ENCODE measurements at regions not wholly inside any gene's neighbourhood (a gene's known extent, or its start where the extent isn't known, plus 50 kb on each side); places are given as distances from the start of the nearest gene placed in this dataset.

DNA sequence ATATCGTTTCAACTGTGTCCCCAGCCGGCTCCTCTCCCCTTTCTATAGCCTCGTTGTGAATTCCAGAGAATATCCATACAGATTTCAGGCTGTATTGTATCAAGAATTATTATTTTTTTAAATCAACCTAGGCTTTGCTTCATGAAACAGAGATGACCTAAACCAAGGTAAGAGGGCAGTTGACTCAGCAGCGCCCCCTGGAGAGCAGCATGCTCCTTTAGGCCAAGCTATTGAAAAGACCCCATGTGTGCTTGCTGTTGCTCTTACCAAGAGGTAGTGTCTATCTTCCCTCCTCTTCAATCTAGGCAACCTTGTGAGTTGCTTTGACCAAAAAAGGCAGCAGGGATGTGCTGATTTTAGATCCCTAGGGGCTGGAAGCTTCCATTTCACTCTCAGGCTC is 426.7 kb upstream of the SMIM21 start:
- no peak overlapping the region for H2AFZ ChIP-seq (ENCODE audit: low read depth, low read length)
- no peaks in the 10 kb centered on the region for H4K20me1 ChIP-seq (replicated peaks; ENCODE audit: control insufficient read depth, insufficient read depth, low read length)
- H3K4me2 ChIP-seq (ENCODE audit: insufficient read depth, low read length), result no peak overlapping the region
- ChIA-PET CTCF (ENCODE audit: low intra/inter-chr PET ratio) (no interaction called here), POLR2A (no interaction called here)
- FAIRE-seq, result no peak
- H3K36me3 ChIP-seq (ENCODE audit: control insufficient read depth, insufficient read depth, low read length), result no peaks in the 10 kb centered on the region
- no peaks in the 10 kb centered on the region for H3K27me3 ChIP-seq (ENCODE audit: control insufficient read depth in 2 of 2, insufficient read depth in 2 of 2, low read length in 2 of 2)
- ATAC-seq, result peak; percentile 66; the same call in 2 of the 3 replicates
- DNase-seq (ENCODE audit: extremely low read depth in 1 of 4, low spot score in 3 of 4), result peak; percentile 15 to 44 (median 20)
- no peaks in the 10 kb centered on the region for H3K4me1 ChIP-seq (replicated peaks in 1 of 2; ENCODE audit: control insufficient read depth in 2 of 2, insufficient read depth in 2 of 2, low read length in 2 of 2)
- H3K79me2 ChIP-seq (ENCODE audit: control insufficient read depth, insufficient read depth, low read length), result no peaks in the 10 kb centered on the region
- intact Hi-C loops (cut with micrococcal nuclease), result no loop called here
- H3K9me3 ChIP-seq (replicated peaks; ENCODE audit: control insufficient read depth, insufficient read depth, low read depth, low read length), result no peaks in the 10 kb centered on the region
- H3K27ac ChIP-seq (ENCODE audit: extremely low read depth, low read depth, low read length), result no peak overlapping the region
- H3K4me3 ChIP-seq, result no peak overlapping the region
- in situ Hi-C loops (cut with MboI), result no loop called here
- 0% methylated on average over 4 of the region's 4 CpGs for WGBS (ENCODE audit: insufficient coverage, low coverage, missing lambda C conversion rate)
- no peaks in the 10 kb centered on the region for H3K9me1 ChIP-seq (ENCODE audit: control insufficient read depth, insufficient read depth, low read length)
- no TSS peak for BruUV-seq (replicated peaks)
- no peak overlapping the region for H3K9ac ChIP-seq (ENCODE audit: insufficient read depth in 1 of 2, low read depth in 2 of 2, low read length in 2 of 2)
- TF ChIP-seq, protein P1, sequence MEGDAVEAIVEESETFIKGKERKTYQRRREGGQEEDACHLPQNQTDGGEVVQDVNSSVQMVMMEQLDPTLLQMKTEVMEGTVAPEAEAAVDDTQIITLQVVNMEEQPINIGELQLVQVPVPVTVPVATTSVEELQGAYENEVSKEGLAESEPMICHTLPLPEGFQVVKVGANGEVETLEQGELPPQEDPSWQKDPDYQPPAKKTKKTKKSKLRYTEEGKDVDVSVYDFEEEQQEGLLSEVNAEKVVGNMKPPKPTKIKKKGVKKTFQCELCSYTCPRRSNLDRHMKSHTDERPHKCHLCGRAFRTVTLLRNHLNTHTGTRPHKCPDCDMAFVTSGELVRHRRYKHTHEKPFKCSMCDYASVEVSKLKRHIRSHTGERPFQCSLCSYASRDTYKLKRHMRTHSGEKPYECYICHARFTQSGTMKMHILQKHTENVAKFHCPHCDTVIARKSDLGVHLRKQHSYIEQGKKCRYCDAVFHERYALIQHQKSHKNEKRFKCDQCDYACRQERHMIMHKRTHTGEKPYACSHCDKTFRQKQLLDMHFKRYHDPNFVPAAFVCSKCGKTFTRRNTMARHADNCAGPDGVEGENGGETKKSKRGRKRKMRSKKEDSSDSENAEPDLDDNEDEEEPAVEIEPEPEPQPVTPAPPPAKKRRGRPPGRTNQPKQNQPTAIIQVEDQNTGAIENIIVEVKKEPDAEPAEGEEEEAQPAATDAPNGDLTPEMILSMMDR (IDR thresholded peaks at IDR 0.05 in 2 of 3, conservative IDR thresholded peaks at IDR 0.05 in 1 of 3; ENCODE audit: insufficient read depth in 2 of 3, low read depth in 1 of 3, low read length in 3 of 3), result peak; percentile 41 to 60 (median 50)
- no peak for TF ChIP-seq ZNF764 (CRISPR knock-in tag; IDR thresholded peaks at IDR 0.05; ENCODE audit: low read depth)

DNA sequence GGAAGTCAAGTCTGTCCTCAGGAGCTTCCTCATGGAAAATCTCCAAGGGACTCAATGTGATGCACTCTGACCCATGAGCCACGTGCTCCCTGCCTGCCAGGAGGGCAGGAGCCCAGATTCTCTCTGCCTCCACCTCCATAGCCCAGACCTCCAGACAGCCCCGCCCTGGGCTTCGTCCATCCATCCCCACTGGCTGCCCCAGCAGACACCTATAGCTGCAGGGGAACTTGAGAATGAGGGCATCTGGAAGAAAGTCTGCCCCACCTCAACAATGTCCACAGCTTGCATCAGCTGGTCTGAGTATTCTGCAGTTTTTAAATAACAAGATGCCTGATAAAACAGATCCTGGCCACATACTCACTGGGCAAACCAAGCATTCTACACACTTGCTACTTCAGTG is 418.8 kb upstream of the SMIM21 start:
- ChIA-PET CTCF (ENCODE audit: low intra/inter-chr PET ratio) (no interaction called here), POLR2A (no interaction called here)
- intact Hi-C loops (cut with micrococcal nuclease) (no loop called here), in situ Hi-C loops (cut with MboI) (no loop called here)
- Histone ChIP-seq H3K4me3 (no peak overlapping the region), H2AFZ (ENCODE audit: low read depth, low read length) (no peak overlapping the region), H3K4me1 (replicated peaks in 1 of 2; ENCODE audit: control insufficient read depth in 2 of 2, insufficient read depth in 2 of 2, low read length in 2 of 2) (no peaks in the 10 kb centered on the region), H3K79me2 (ENCODE audit: control insufficient read depth, insufficient read depth, low read length) (no peaks in the 10 kb centered on the region), H3K36me3 (ENCODE audit: control insufficient read depth, insufficient read depth, low read length) (no peaks in the 10 kb centered on the region), H3K27me3 (ENCODE audit: control insufficient read depth in 2 of 2, insufficient read depth in 2 of 2, low read length in 2 of 2) (no peaks in the 10 kb centered on the region), H3K27ac (ENCODE audit: extremely low read depth, low read depth, low read length) (no peak overlapping the region), H3K4me2 (ENCODE audit: insufficient read depth, low read length) (no peak overlapping the region), H4K20me1 (replicated peaks; ENCODE audit: control insufficient read depth, insufficient read depth, low read length) (no peaks in the 10 kb centered on the region), H3K9ac (ENCODE audit: insufficient read depth in 1 of 2, low read depth in 2 of 2, low read length in 2 of 2) (no peak overlapping the region), H3K9me3 (replicated peaks; ENCODE audit: control insufficient read depth, insufficient read depth, low read depth, low read length) (no peaks in the 10 kb centered on the region), H3K9me1 (ENCODE audit: control insufficient read depth, insufficient read depth, low read length) (no peaks in the 10 kb centered on the region)
- TF ChIP-seq PHF20 (IDR thresholded peaks at IDR 0.05; ENCODE audit: partially characterized antibody), result no peak
- TF ChIP-seq, protein P2, sequence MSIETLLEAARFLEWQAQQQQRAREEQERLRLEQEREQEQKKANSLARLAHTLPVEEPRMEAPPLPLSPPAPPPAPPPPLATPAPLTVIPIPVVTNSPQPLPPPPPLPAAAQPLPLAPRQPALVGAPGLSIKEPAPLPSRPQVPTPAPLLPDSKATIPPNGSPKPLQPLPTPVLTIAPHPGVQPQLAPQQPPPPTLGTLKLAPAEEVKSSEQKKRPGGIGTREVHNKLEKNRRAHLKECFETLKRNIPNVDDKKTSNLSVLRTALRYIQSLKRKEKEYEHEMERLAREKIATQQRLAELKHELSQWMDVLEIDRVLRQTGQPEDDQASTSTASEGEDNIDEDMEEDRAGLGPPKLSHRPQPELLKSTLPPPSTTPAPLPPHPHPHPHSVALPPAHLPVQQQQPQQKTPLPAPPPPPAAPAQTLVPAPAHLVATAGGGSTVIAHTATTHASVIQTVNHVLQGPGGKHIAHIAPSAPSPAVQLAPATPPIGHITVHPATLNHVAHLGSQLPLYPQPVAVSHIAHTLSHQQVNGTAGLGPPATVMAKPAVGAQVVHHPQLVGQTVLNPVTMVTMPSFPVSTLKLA (conservative IDR thresholded peaks at IDR 0.05), result no peak
- TF ChIP-seq, protein P3, sequence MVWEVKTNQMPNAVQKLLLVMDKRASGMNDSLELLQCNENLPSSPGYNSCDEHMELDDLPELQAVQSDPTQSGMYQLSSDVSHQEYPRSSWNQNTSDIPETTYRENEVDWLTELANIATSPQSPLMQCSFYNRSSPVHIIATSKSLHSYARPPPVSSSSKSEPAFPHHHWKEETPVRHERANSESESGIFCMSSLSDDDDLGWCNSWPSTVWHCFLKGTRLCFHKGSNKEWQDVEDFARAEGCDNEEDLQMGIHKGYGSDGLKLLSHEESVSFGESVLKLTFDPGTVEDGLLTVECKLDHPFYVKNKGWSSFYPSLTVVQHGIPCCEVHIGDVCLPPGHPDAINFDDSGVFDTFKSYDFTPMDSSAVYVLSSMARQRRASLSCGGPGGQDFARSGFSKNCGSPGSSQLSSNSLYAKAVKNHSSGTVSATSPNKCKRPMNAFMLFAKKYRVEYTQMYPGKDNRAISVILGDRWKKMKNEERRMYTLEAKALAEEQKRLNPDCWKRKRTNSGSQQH (CRISPR knock-in tag; IDR thresholded peaks at IDR 0.05), result no peak
- no peak for TF ChIP-seq MEF2A (IDR thresholded peaks at IDR 0.05; ENCODE audit: control insufficient read depth, low read depth, low read length)
- TF ChIP-seq STAT5A (IDR thresholded peaks at IDR 0.05; ENCODE audit: borderline replicate concordance, low read length), result no peak
- no peak for TF ChIP-seq ZSCAN29 (IDR thresholded peaks at IDR 0.05)
- no peak for TF ChIP-seq PHB (CRISPR knock-in tag; IDR thresholded peaks at IDR 0.05)
- TF ChIP-seq, protein P4, sequence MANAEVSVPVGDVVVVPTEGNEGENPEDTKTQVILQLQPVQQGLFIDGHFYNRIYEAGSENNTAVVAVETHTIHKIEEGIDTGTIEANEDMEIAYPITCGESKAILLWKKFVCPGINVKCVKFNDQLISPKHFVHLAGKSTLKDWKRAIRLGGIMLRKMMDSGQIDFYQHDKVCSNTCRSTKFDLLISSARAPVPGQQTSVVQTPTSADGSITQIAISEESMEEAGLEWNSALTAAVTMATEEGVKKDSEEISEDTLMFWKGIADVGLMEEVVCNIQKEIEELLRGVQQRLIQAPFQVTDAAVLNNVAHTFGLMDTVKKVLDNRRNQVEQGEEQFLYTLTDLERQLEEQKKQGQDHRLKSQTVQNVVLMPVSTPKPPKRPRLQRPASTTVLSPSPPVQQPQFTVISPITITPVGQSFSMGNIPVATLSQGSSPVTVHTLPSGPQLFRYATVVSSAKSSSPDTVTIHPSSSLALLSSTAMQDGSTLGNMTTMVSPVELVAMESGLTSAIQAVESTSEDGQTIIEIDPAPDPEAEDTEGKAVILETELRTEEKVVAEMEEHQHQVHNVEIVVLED (CRISPR knock-in tag; IDR thresholded peaks at IDR 0.05), result no peak
- TF ChIP-seq TCFL5 (CRISPR knock-in tag; conservative IDR thresholded peaks at IDR 0.05), result no peak
- WGBS (ENCODE audit: insufficient coverage, low coverage, missing lambda C conversion rate), result 7% methylated on average over 3 of the region's 3 CpGs
- FAIRE-seq, result no peak
- ATAC-seq, result no peak
- no peak for DNase-seq (ENCODE audit: extremely low read depth in 1 of 4, low spot score in 3 of 4)
- BruUV-seq (replicated peaks), result no TSS peak

All from K562 (cell line).